ENCODE measurements at regions not wholly inside any gene's neighbourhood (a gene's known extent, or its start where the extent isn't known, plus 50 kb on each side); places are given as distances from the start of the nearest gene placed in this dataset.

DNA sequence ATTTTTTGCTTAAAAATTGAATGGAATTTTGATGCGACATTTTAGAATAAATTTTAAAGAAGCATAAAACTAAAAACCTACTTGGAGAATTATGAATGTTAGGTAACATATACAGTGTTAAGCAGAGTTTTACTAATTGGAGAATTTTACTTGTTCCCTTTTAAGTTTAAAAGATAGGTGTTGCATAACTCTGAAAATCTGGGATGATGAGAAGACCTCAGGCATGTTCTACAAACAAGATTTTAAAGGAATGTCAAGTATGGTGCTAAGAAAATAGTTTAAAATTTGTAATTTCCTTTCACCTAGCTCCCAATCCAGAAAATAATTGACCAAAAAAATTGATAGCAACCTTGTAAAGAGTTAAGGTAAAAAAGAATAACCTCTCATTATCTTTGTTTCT lies 135.8 kb downstream of the RFC3 start:
- Histone ChIP-seq H3K27me3 (replicated peaks; ENCODE audit: control insufficient read depth, insufficient read depth, low read length) (no peaks in the 10 kb centered on the region), H3K4me3 (replicated peaks; ENCODE audit: low read depth, low read length) (no peak overlapping the region), H3K36me3 (ENCODE audit: control insufficient read depth, insufficient read depth, low read length) (no peaks in the 10 kb centered on the region)
- no peak for DNase-seq (ENCODE audit: extremely low read depth, insufficient read length)
- TF ChIP-seq, protein P1, sequence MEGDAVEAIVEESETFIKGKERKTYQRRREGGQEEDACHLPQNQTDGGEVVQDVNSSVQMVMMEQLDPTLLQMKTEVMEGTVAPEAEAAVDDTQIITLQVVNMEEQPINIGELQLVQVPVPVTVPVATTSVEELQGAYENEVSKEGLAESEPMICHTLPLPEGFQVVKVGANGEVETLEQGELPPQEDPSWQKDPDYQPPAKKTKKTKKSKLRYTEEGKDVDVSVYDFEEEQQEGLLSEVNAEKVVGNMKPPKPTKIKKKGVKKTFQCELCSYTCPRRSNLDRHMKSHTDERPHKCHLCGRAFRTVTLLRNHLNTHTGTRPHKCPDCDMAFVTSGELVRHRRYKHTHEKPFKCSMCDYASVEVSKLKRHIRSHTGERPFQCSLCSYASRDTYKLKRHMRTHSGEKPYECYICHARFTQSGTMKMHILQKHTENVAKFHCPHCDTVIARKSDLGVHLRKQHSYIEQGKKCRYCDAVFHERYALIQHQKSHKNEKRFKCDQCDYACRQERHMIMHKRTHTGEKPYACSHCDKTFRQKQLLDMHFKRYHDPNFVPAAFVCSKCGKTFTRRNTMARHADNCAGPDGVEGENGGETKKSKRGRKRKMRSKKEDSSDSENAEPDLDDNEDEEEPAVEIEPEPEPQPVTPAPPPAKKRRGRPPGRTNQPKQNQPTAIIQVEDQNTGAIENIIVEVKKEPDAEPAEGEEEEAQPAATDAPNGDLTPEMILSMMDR (IDR thresholded peaks at IDR 0.05; ENCODE audit: insufficient read depth, low read length, poor library complexity, severe bottlenecking): no peak

DNA sequence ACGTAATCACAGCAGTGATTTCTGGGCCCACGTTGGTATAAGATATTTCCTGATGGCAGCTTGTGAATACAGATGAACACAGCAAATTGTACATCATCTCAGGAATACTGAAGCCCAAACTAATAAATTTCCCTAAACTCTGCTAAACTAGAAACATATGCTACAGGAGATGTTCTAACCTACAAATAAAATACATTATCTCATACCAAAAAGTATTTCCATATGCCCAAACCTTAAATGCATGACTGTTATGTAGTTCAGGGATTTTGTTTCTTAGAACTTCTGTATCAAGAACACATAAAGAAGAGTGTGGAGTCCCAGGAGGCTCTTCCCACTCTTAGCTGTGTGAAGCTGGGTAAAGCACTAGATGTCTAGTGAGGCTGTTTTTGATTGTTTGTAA lies 138.4 kb downstream of the RFC3 start:
- DNase-seq (ENCODE audit: extremely low read depth, insufficient read length): no peak
- H3K27me3 ChIP-seq (replicated peaks; ENCODE audit: control insufficient read depth, insufficient read depth, low read length): no peaks in the 10 kb centered on the region
- no peak overlapping the region for H3K4me3 ChIP-seq (replicated peaks; ENCODE audit: low read depth, low read length)
- TF ChIP-seq, protein P1 (IDR thresholded peaks at IDR 0.05; ENCODE audit: insufficient read depth, low read length, poor library complexity, severe bottlenecking): no peak
- no peaks in the 10 kb centered on the region for H3K36me3 ChIP-seq (ENCODE audit: control insufficient read depth, insufficient read depth, low read length)

DNA sequence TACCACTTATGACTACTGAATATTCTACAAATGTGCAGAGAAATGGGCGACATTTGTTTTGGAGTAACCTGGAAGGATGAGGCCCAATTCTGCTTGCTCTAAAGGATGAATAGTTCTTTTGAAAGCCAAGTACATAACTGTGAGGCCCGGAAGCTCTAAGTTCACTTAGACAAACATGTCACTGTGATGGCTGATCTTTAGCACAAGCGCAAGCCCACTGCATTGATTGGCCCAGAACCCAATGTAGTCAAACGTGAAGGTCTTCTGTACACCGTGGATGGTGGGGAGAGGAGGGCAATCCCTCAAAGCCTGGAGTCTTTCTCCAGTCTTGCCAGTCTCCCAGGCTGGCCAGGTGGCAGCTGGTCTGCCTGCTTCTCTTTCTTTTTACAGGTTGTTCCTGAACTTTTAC lies 139.6 kb downstream of the RFC3 start:
- TF ChIP-seq, protein P1 (IDR thresholded peaks at IDR 0.05; ENCODE audit: insufficient read depth, low read length, poor library complexity, severe bottlenecking): no peak
- no peaks in the 10 kb centered on the region for H3K36me3 ChIP-seq (ENCODE audit: control insufficient read depth, insufficient read depth, low read length)
- H3K27me3 ChIP-seq (replicated peaks; ENCODE audit: control insufficient read depth, insufficient read depth, low read length): no peaks in the 10 kb centered on the region
- no peak for DNase-seq (ENCODE audit: extremely low read depth, insufficient read length)
- H3K4me3 ChIP-seq (replicated peaks; ENCODE audit: low read depth, low read length): no peak overlapping the region

DNA sequence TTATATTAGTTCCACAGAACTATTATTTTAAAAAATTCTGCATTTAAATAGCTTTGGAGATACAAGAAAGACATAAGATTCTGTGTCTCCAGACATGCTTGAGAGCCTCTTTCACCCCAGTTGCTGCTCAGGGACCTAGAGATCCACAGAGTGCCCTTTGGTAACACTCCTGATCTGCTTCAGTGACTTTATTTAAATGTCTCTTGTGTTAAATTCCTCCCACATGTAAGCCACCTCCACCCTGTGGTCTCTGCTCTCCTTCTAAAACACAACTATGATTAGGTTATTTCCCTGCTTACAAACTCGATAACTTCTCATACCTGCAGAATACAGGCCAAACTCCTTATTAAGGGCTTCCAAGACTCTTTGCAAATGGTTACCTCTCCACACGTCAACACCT lies 141.0 kb downstream of the RFC3 start:
- no peak for DNase-seq (ENCODE audit: extremely low read depth, insufficient read length)
- no peaks in the 10 kb centered on the region for H3K27me3 ChIP-seq (replicated peaks; ENCODE audit: control insufficient read depth, insufficient read depth, low read length)
- no peaks in the 10 kb centered on the region for H3K36me3 ChIP-seq (ENCODE audit: control insufficient read depth, insufficient read depth, low read length)
- TF ChIP-seq, protein P1 (IDR thresholded peaks at IDR 0.05; ENCODE audit: insufficient read depth, low read length, poor library complexity, severe bottlenecking): no peak
- H3K4me3 ChIP-seq (replicated peaks; ENCODE audit: low read depth, low read length): no peak overlapping the region

DNA sequence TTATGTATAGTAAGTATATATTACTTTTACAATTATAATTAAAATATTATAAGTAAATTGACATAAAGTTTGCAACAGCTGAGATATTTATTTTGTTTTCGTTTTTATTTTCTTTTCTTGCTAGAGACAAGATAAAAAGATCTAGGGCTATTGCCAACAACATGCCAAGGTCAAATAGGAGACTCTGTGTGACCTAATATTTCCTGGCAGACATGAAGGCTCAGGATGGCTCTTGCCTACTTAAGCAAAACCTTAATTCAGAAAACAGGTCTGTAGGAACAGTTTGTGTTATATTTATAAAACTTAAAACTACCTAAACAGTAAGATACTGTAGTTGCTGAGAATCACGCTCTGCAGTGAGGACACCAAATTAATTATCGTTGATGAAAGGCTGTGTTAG lies 145.2 kb downstream of the RFC3 start:
- Histone ChIP-seq H3K36me3 (ENCODE audit: control insufficient read depth, insufficient read depth, low read length) (no peaks in the 10 kb centered on the region), H3K27me3 (replicated peaks; ENCODE audit: control insufficient read depth, insufficient read depth, low read length) (no peaks in the 10 kb centered on the region), H3K4me3 (replicated peaks; ENCODE audit: low read depth, low read length) (no peak overlapping the region)
- DNase-seq (ENCODE audit: extremely low read depth, insufficient read length): no peak
- TF ChIP-seq, protein P1 (IDR thresholded peaks at IDR 0.05; ENCODE audit: insufficient read depth, low read length, poor library complexity, severe bottlenecking): no peak

DNA sequence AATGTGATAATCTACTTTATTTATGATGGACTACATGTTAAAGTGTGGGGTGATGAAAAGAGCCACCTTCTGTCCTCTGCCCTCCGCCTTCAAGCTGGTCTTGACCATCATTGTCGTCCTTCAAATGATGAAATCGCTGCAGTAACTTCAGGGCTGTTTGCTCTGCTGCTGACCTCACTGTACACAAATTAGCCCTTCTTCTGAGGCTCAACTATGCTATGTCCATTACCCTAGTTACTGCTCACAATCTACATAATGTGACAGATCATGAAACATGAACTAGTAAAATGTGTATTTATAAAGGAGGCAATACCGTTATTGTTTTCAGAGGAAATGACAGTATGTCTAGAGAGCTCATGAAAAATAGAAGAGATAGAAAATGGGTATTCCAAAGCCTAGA lies 145.9 kb downstream of the RFC3 start:
- Histone ChIP-seq H3K27me3 (replicated peaks; ENCODE audit: control insufficient read depth, insufficient read depth, low read length) (no peaks in the 10 kb centered on the region; the same call in 1 of the 2 replicates), H3K4me3 (replicated peaks; ENCODE audit: low read depth, low read length) (no peak overlapping the region), H3K36me3 (ENCODE audit: control insufficient read depth, insufficient read depth, low read length) (no peaks in the 10 kb centered on the region)
- TF ChIP-seq, protein P1 (IDR thresholded peaks at IDR 0.05; ENCODE audit: insufficient read depth, low read length, poor library complexity, severe bottlenecking): no peak
- no peak for DNase-seq (ENCODE audit: extremely low read depth, insufficient read length)
